ENCODE measurements at regions not wholly inside any gene's neighbourhood (a gene's known extent, or its start where the extent isn't known, plus 50 kb on each side); places are given as distances from the start of the nearest gene placed in this dataset.

DNA sequence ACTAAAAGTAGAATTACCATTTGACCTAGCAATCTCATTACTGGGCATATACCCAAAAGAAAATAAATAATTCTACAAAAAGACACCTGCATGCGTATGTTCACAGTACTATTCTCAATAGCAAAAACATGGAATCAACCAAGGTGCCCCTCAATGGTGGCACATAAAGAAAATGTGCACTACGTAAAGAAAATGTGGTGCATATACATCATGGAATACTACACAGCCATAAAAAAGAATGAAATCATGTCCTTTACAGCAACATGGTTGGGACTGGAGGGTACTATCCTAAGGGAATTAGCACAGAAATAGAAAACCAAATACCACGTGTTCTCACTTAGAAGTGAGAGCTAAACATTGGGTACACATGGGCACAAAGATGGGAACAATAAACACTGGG is 250.7 kb upstream of the TNP1 start:
- Histone ChIP-seq H3K27ac (no peak overlapping the region), H3K9me3 (no peaks in the 10 kb centered on the region), H3K4me1 (no peaks in the 10 kb centered on the region), H3K36me3 (no peaks in the 10 kb centered on the region), H3K27me3 (no peaks in the 10 kb centered on the region), H3K4me3 (no peak overlapping the region)
- DNase-seq: no peak
- intact Hi-C loops (cut with DNase I): no loop called here
- WGBS, 2 donors: 76 to 80% methylated on average over 3 of the region's 3 CpGs
- TF ChIP-seq POLR2A (IDR thresholded peaks at IDR 0.05): no peak
- TF ChIP-seq, protein P1, sequence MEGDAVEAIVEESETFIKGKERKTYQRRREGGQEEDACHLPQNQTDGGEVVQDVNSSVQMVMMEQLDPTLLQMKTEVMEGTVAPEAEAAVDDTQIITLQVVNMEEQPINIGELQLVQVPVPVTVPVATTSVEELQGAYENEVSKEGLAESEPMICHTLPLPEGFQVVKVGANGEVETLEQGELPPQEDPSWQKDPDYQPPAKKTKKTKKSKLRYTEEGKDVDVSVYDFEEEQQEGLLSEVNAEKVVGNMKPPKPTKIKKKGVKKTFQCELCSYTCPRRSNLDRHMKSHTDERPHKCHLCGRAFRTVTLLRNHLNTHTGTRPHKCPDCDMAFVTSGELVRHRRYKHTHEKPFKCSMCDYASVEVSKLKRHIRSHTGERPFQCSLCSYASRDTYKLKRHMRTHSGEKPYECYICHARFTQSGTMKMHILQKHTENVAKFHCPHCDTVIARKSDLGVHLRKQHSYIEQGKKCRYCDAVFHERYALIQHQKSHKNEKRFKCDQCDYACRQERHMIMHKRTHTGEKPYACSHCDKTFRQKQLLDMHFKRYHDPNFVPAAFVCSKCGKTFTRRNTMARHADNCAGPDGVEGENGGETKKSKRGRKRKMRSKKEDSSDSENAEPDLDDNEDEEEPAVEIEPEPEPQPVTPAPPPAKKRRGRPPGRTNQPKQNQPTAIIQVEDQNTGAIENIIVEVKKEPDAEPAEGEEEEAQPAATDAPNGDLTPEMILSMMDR (IDR thresholded peaks at IDR 0.05): no peak

DNA sequence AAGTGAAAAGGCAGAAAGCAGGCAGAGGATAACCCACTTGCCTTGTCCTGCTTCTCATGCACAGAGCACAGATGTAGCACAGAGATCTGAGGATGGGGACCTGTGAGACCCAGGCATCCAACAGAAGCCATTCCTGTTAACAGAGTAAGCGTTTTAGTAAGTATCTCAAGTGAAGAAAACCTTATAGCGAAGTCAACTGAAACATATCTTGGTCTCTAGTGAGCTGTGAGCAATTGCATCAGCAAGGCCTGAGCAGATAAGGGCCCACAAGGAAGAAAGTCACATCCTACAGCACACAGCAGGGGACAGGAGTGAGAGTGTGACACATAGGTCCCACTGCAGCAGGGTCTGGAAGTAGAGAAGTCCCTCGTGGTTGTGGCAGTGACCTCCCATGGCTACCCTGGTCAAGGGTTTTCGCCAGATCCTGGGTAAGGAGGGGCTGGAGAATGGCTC is 248.7 kb upstream of the TNP1 start:
- no peak for TF ChIP-seq POLR2A (IDR thresholded peaks at IDR 0.05)
- TF ChIP-seq, protein P1 (IDR thresholded peaks at IDR 0.05): no peak
- H3K4me1 ChIP-seq: peaks cover 0 to 8% (median 0%) of the 10 kb centered on the region in 3 donors
- intact Hi-C loops (cut with DNase I): no loop called here
- no peaks in the 10 kb centered on the region for H3K36me3 ChIP-seq
- no peak overlapping the region for H3K27ac ChIP-seq
- H3K9me3 ChIP-seq: no peaks in the 10 kb centered on the region
- no peak for DNase-seq
- H3K4me3 ChIP-seq: no peak overlapping the region
- 85 to 91% methylated on average over 4 of the region's 4 CpGs for WGBS, 2 donors
- no peaks in the 10 kb centered on the region for H3K27me3 ChIP-seq

DNA sequence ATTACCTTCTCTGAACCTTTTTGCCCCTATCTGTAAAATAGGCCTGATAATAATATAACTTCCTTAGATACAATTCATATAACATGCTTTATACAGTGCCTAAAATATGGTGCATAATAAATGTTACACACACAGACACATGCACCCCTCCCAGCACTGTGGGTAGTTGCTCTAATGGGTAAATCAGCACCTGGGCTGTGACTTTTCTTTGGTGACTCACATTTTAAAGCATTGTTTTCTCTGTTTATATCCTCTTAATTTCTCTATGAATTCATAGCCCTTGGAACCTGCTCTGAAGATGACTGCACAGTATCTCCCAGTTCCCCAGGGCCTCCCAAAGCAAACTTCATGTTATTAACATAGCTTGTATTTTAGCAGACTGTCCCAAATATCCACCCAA is 248.2 kb upstream of the TNP1 start:
- intact Hi-C loops (cut with DNase I): no loop called here
- no peak for DNase-seq
- H3K4me3 ChIP-seq: no peak overlapping the region
- H3K27me3 ChIP-seq: no peaks in the 10 kb centered on the region
- no peaks in the 10 kb centered on the region for H3K9me3 ChIP-seq
- peaks cover 0 to 8% (median 0%) of the 10 kb centered on the region in 3 donors for H3K4me1 ChIP-seq
- H3K36me3 ChIP-seq: no peaks in the 10 kb centered on the region
- no peak overlapping the region for H3K27ac ChIP-seq
- TF ChIP-seq POLR2A (IDR thresholded peaks at IDR 0.05): no peak
- TF ChIP-seq, protein P1 (IDR thresholded peaks at IDR 0.05): no peak

DNA sequence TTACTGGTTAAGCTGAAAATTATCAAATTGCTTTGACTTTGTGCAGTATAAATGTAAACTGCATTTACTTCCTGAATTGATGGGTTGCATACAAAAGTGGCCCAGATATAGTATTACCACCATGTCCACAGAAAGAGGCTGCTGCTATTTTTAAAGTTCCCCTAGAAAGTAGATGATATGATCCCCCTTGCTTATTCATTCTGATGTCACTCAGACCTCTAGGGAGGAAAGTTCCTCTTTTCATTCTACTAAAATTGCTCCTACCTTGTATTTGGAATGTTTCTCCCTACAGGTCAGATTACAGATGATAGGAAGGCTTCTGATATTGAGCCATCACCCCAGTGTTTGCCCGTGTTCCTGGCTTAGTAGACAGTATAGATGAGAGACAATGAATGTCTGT is 247.6 kb upstream of the TNP1 start:
- no peak for TF ChIP-seq POLR2A (IDR thresholded peaks at IDR 0.05)
- TF ChIP-seq, protein P1 (IDR thresholded peaks at IDR 0.05): no peak
- H3K27me3 ChIP-seq: no peaks in the 10 kb centered on the region
- no peaks in the 10 kb centered on the region for H3K36me3 ChIP-seq
- intact Hi-C loops (cut with DNase I): no loop called here
- 67 to 80% methylated on average over 1 of the region's 1 CpG for WGBS, 2 donors
- no peaks in the 10 kb centered on the region for H3K9me3 ChIP-seq
- no peak overlapping the region for H3K4me3 ChIP-seq
- no peak overlapping the region for H3K27ac ChIP-seq
- peaks cover 0 to 8% (median 0%) of the 10 kb centered on the region in 3 donors for H3K4me1 ChIP-seq
- no peak for DNase-seq

DNA sequence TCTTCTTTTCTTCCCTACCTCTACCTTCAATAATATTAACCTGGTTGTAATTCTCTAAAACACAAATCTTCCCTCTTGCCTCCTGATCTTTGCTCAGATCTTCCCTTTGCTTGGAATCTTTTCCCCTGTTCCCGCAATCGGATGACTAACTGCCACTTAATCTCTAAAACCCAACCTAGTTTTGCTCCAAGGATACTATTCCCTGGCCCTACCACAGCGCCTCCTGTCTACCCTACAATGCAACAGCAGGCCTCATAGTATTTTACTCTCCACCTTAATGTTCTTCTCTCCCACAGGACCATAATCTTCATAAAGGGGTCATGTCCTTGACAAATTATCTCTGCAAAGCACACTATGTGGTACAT is 246.8 kb upstream of the TNP1 start:
- no peaks in the 10 kb centered on the region for H3K27me3 ChIP-seq
- intact Hi-C loops (cut with DNase I): no loop called here
- H3K4me3 ChIP-seq: no peak overlapping the region
- no peak for DNase-seq
- H3K36me3 ChIP-seq: no peaks in the 10 kb centered on the region
- H3K4me1 ChIP-seq: peaks cover 0 to 8% (median 0%) of the 10 kb centered on the region in 3 donors
- 79 to 88% methylated on average over 3 of the region's 3 CpGs for WGBS, 2 donors
- H3K27ac ChIP-seq: no peak overlapping the region
- TF ChIP-seq, protein P1 (IDR thresholded peaks at IDR 0.05): peak in 4 of 6 experiments; percentile 10 to 52 (median 12)
- TF ChIP-seq POLR2A (IDR thresholded peaks at IDR 0.05): no peak
- H3K9me3 ChIP-seq: no peaks in the 10 kb centered on the region
